Mucosa of descending colon (tissue), 3 donors: ENCODE measurements at regions not wholly inside any gene's neighbourhood (a gene's known extent, or its start where the extent isn't known, plus 50 kb on each side); places are given as distances from the start of the nearest gene placed in this dataset.

Experiments used
- ATAC-seq: fragments of 200-7000 bp; cut with Tn5 transposase; one replicate; pipeline ENCODE4 v1.9.1; 2020; ENCODE audit warnings: mild to moderate bottlenecking, moderate library complexity
- DNase-seq, 3 donors: peaks; one replicate each; pipeline ENCODE4 v3.0.0-alpha.2; 2020
- H3K36me3 ChIP-seq: fragments of 200-600 bp; one replicate; pipeline ENCODE4 v1.8.0; 2021; ENCODE audit warnings: low read depth, mild to moderate bottlenecking
- H3K4me1 ChIP-seq: fragments of 200-600 bp; one replicate; pipeline ENCODE4 v1.8.0; 2021; ENCODE audit warnings: low read depth, mild to moderate bottlenecking
- H3K4me3 ChIP-seq: fragments of 200-600 bp; one replicate; pipeline ENCODE4 v1.8.0; 2021; ENCODE audit warnings: mild to moderate bottlenecking
- H3K9me3 ChIP-seq: fragments of 200-600 bp; one replicate; pipeline ENCODE4 v1.8.0; 2021; ENCODE audit warnings: mild to moderate bottlenecking
- CTCF ChIP-seq: fragments of 200-600 bp; IDR thresholded peaks from one replicate; pipeline ENCODE4 v1.8.0; 2022; ENCODE audit warnings: antibody characterized with exemption, mild to moderate bottlenecking
- intact Hi-C, 2 donors: fragments of 100-400 bp; cut with DNase I in 1 of 2; cut with micrococcal nuclease in 1 of 2; formaldehyde crosslinking; loops; one replicate each; pipeline versions ENCODE4 v1.11.0 to v1.11.1; 2022; cut with DNase I, micrococcal nuclease
- donor health status: DM: no; HTN: no; CAD: no; lungs with moderate emphysema.
- donor health status: DM: no; HTN: no; CAD: no.
- donor health status: DM: no; HTN: yes; CAD: no.

- no peak for ATAC-seq
- intact Hi-C loops = no loop called here
- no peaks in the 10 kb centered on the region for H3K36me3 ChIP-seq
- no peak overlapping the region for H3K4me3 ChIP-seq
- no peak for TF ChIP-seq CTCF
- DNase-seq = no peak
- no peaks in the 10 kb centered on the region for H3K4me1 ChIP-seq
- H3K9me3 ChIP-seq = no peaks in the 10 kb centered on the region
Observed at GRCh38 chr4:81921751-81922159, 450.0 kb upstream of the RASGEF1B start.

GRCh38 chr4:81919810-81920209, 448.1 kb upstream of the RASGEF1B start:
- intact Hi-C loops = no loop called here
- H3K4me1 ChIP-seq = no peaks in the 10 kb centered on the region
- DNase-seq (no peak), ATAC-seq (no peak)
- H3K4me3 ChIP-seq = no peak overlapping the region
- no peak for TF ChIP-seq CTCF
- H3K36me3 ChIP-seq = no peaks in the 10 kb centered on the region
- no peaks in the 10 kb centered on the region for H3K9me3 ChIP-seq

GRCh38 chr4:81919223-81919622, 447.5 kb upstream of the RASGEF1B start:
- TF ChIP-seq CTCF = no peak
- intact Hi-C loops = no loop called here
- peak; percentile 63 for ATAC-seq

GRCh38 chr4:81915430-81915829, 443.7 kb upstream of the RASGEF1B start:
- ATAC-seq = no peak
- no peak for DNase-seq

More at GRCh38 chr4:81919223-81919622, 447.5 kb upstream of the RASGEF1B start:
- no peaks in the 10 kb centered on the region for H3K36me3 ChIP-seq
- H3K9me3 ChIP-seq = no peaks in the 10 kb centered on the region
- no peak overlapping the region for H3K4me3 ChIP-seq
- DNase-seq = peak in 1 of 3 donors; percentile 4
- H3K4me1 ChIP-seq = no peaks in the 10 kb centered on the region

GRCh38 chr4:81914623-81915022, 442.9 kb upstream of the RASGEF1B start:
- no peak for TF ChIP-seq CTCF
- Histone ChIP-seq H3K36me3 (no peaks in the 10 kb centered on the region), H3K9me3 (no peaks in the 10 kb centered on the region), H3K4me1 (no peaks in the 10 kb centered on the region), H3K4me3 (no peak overlapping the region)
- intact Hi-C loops = no loop called here
- ATAC-seq = no peak
- DNase-seq = no peak

More at GRCh38 chr4:81915430-81915829, 443.7 kb upstream of the RASGEF1B start:
- no peaks in the 10 kb centered on the region for H3K9me3 ChIP-seq
- TF ChIP-seq CTCF = no peak
- intact Hi-C loops = no loop called here
- H3K36me3 ChIP-seq = no peaks in the 10 kb centered on the region
- H3K4me1 ChIP-seq = no peaks in the 10 kb centered on the region
- H3K4me3 ChIP-seq = no peak overlapping the region

GRCh38 chr4:81913427-81913879, 441.7 kb upstream of the RASGEF1B start:
- Histone ChIP-seq H3K4me3 (no peak overlapping the region), H3K36me3 (no peaks in the 10 kb centered on the region), H3K4me1 (no peaks in the 10 kb centered on the region), H3K9me3 (no peaks in the 10 kb centered on the region)
- DNase-seq (peak in 2 of 3 donors; percentile 32 to 66), ATAC-seq (peak; percentile 71)
- TF ChIP-seq CTCF = peak; percentile 43
- intact Hi-C loops = no loop called here
